Stimulated activated CD4-positive, alpha-beta T cell treated with anti-CD3 and anti-CD28 coated beads, Interleukin-15, amount 100 ng/mL, for 24 hours (primary cell): ENCODE measurements at regions not wholly inside any gene's neighbourhood (a gene's known extent, or its start where the extent isn't known, plus 50 kb on each side); places are given as distances from the start of the nearest gene placed in this dataset.

ENCODE experiments used
- DNase-seq: peaks from one replicate; pipeline ENCODE4 v3.0.0-alpha.2; 2020

GRCh38 chrX:151476604-151477303, 79.7 kb downstream of the VMA21 start:
- DNase-seq = no peak

DNA sequence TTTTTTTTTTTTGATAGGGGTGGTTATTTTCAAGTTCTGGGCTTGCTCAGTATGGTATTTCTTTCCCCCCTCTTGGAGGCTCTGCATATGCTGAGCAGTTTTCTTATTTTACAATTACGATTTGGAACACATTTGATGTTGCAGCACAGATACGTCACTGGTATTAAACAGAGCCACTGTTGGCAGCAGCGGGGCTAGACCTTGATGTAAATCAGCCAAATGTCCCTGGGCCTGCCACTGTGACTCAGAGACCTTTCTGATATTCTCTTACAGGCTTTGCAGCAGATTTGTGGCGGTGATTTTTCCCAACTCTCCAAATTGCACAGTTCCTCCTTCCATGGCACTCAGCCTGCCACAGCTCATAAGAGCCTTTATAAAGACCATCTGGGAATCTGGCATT, 81.1 kb downstream of the VMA21 start:
- no peak for DNase-seq

DNA sequence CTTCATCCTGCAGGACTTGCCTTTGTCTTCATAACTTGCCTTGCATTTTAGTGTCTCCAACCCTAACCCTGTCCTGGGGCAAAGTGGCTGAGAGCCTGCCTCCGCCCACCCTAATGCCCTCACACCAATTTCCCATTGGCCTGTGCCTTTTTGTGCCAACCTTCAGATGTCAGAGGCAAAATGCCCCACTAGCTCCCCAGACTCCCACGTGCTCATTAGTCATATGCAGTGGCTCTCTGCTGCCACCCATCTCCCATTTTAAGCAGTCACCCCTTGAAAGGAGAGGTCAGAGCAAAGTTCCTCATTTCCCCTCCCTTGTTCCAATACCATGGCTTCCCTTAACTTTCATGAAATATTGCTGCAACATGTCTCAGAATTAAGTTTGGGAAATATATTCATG, 74.8 kb upstream of the PASD1 start:
- peak; percentile 12 for DNase-seq

DNA sequence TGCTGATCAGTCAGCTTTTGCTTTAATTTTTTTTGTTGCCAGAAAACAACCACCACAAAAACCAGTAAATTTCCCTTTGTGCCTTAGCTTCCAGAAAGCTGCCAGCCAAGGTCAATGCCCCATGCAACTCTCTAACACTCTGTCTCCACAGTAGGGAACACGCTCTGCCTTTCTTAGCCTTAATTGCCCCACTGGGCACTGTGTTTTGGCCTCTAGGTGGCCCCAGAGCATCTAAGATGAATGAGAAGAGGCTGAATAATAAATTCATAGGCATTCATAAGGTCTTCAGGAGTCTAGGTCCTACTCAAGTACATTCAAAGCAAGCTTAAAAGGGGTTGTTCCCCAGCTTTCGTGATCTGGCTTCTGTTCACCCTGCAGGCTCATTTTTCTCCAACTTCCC, 57.7 kb upstream of the PASD1 start:
- peak; percentile 7 for DNase-seq

DNA sequence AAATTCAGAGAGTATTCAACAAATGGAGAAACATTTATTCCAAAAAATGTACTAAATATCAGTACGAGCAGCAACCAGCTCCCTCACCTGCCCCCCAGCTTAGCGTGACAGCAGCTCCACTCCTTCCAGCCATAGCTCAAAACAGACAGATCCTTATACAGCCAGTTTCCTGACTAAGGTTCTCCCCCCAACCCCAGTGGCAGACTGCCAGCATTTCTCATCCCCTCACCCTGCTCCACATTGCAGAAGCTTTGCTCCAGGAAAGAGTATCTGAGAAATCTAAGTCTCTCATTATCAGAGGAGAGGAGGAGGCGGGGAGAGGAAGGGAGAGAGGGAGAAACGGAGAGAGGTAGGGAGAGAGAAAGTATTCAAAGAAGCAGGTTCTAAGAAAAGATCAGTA, 53.3 kb upstream of the PASD1 start:
- no peak for DNase-seq

DNA sequence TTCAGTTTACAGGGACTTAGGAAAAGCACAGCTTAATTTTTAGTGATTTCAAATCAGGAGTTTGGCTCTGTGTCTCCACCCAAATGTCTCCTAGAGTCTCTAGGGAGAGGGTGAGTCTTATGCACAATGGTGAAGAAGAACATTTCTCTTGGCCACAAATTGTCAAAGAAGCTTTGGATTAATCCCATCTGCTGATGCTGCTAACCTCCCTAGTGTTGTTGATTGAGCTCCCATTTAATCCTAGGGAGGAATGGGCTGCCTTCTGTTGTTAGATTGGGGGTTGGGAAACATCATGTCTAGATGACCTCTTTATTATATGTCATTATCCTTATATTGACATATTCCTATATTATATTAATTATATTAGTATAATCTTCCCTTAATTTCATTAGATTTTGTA, 50.0 kb upstream of the PASD1 start:
- DNase-seq = no peak
